HEK293 (cell line): ENCODE measurements at regions not wholly inside any gene's neighbourhood (a gene's known extent, or its start where the extent isn't known, plus 50 kb on each side); places are given as distances from the start of the nearest gene placed in this dataset.

Experiments used
- ATF2 ChIP-seq: fragments of 450-650 bp; formaldehyde crosslinking; IDR thresholded peaks from 2 replicates; pipeline ENCODE4 v1.5.1; 2016; ENCODE audit warnings: missing biosample characterization, missing genetic modification characterization, low read depth
- CTCF ChIP-seq: fragments of 450-650 bp; formaldehyde crosslinking; IDR thresholded peaks from 2 replicates; pipeline ENCODE4 v1.5.1; 2016; ENCODE audit warnings: missing biosample characterization, missing genetic modification characterization
- GLI2 ChIP-seq: fragments of 450-650 bp; formaldehyde crosslinking; IDR thresholded peaks from 2 replicates; pipeline ENCODE4; 2017; ENCODE audit warnings: missing biosample characterization, missing genetic modification characterization, low read depth, borderline replicate concordance
- ZBTB1 ChIP-seq: fragments of 450-650 bp; formaldehyde crosslinking; IDR thresholded peaks from 2 replicates; pipeline ENCODE4 v1.5.1; 2016; ENCODE audit warnings: missing biosample characterization, missing genetic modification characterization
- ZNF280D ChIP-seq: fragments of 450-650 bp; formaldehyde crosslinking; IDR thresholded peaks from 2 replicates; pipeline ENCODE4 v1.5.1; 2016; ENCODE audit warnings: missing biosample characterization, missing genetic modification characterization
- ZNF362 ChIP-seq: fragments of 450-650 bp; formaldehyde crosslinking; IDR thresholded peaks from 2 replicates; pipeline ENCODE4 v1.5.1; 2016; ENCODE audit warnings: missing biosample characterization, missing genetic modification characterization
- ZNF426 ChIP-seq: fragments of 450-650 bp; formaldehyde crosslinking; IDR thresholded peaks from 2 replicates; pipeline ENCODE4 v1.5.1; 2017; ENCODE audit warnings: missing biosample characterization, missing genetic modification characterization, mild to moderate bottlenecking, inconsistent platforms, moderate library complexity
- ZNF621 ChIP-seq: fragments of 450-650 bp; formaldehyde crosslinking; IDR thresholded peaks from 2 replicates; pipeline ENCODE4 v1.5.1; 2017; ENCODE audit warnings: missing biosample characterization, missing genetic modification characterization
- ZNF777 ChIP-seq: fragments of 450-650 bp; formaldehyde crosslinking; IDR thresholded peaks from 2 replicates; pipeline ENCODE4 v1.5.1; 2017; ENCODE audit warnings: missing biosample characterization, missing genetic modification characterization, borderline replicate concordance

GRCh38 chr7:155371884-155372781, 74.5 kb downstream of the INSIG1 start:
- TF ChIP-seq CTCF (tag by site-specific recombination) (no peak), ZNF621 (tag by site-specific recombination) (no peak), ATF2 (tag by site-specific recombination) (no peak), ZNF777 (tag by site-specific recombination) (no peak), GLI2 (tag by site-specific recombination) (no peak), ZNF426 (no peak), ZNF362 (tag by site-specific recombination) (no peak), ZBTB1 (tag by site-specific recombination) (no peak), ZNF280D (tag by site-specific recombination) (no peak)
